GM19372 (cell line): ENCODE measurements at regions not wholly inside any gene's neighbourhood (a gene's known extent, or its start where the extent isn't known, plus 50 kb on each side); places are given as distances from the start of the nearest gene placed in this dataset.
"Not testable (repeated sequence)": the region's sequence is repeated elsewhere in the genome, so short reads cannot be mapped to it uniquely, and the experiment has no call there.

Experiments
- ATAC-seq: cut with Tn5 transposase; IDR thresholded peaks from one replicate; pipeline ENCODE4 v1.9.1; 2021; ENCODE audit warnings: mild to moderate bottlenecking, low read depth, moderate library complexity; ENCODE audit not compliant: unreplicated experiment

- ATAC-seq, result not testable (repeated sequence)
Measured at GRCh38 chr4:13761581-13761980, 134.1 kb upstream of the BOD1L1 start.

- ATAC-seq, result no peak
Measured at GRCh38 chr4:13762130-13762529, 134.6 kb upstream of the BOD1L1 start.

GRCh38 chr4:13763707-13764106 lies 136.2 kb upstream of the BOD1L1 start:
- no peak for ATAC-seq

GRCh38 chr4:13765539-13765938 lies 138.0 kb upstream of the BOD1L1 start:
- no peak for ATAC-seq

- ATAC-seq, result no peak
Measured at GRCh38 chr4:13766761-13767540, 139.4 kb upstream of the BOD1L1 start.

- no peak for ATAC-seq
Measured at GRCh38 chr4:13777341-13777740, 149.8 kb upstream of the BOD1L1 start.

GRCh38 chr4:13778367-13778766 lies 150.8 kb upstream of the BOD1L1 start:
- no peak for ATAC-seq

GRCh38 chr4:13782231-13782630 lies 154.7 kb upstream of the BOD1L1 start:
- no peak for ATAC-seq

GRCh38 chr4:13783800-13784411 lies 156.4 kb upstream of the BOD1L1 start:
- ATAC-seq, result no peak

- no peak for ATAC-seq
Measured at GRCh38 chr4:13793020-13793710, 165.6 kb upstream of the BOD1L1 start.

GRCh38 chr4:13794819-13795565 lies 167.5 kb upstream of the BOD1L1 start:
- no peak for ATAC-seq

GRCh38 chr4:13797061-13797460 lies 169.5 kb upstream of the BOD1L1 start:
- no peak for ATAC-seq

GRCh38 chr4:13815231-13815630 lies 187.7 kb upstream of the BOD1L1 start:
- no peak for ATAC-seq

GRCh38 chr4:13816472-13816871 lies 188.9 kb upstream of the BOD1L1 start:
- no peak for ATAC-seq

GRCh38 chr4:13821522-13821921 lies 194.0 kb upstream of the BOD1L1 start:
- ATAC-seq, result no peak

- ATAC-seq, result not testable (repeated sequence)
Measured at GRCh38 chr4:13825822-13826221, 198.3 kb upstream of the BOD1L1 start.

GRCh38 chr4:13829457-13829856 lies 201.9 kb upstream of the BOD1L1 start:
- no peak for ATAC-seq

- no peak for ATAC-seq
Measured at GRCh38 chr4:13830449-13830848, 202.9 kb upstream of the BOD1L1 start.

- ATAC-seq, result no peak
Measured at GRCh38 chr4:13833171-13833804, 205.8 kb upstream of the BOD1L1 start.
